Fibroblast of skin of right quadriceps (primary cell): ENCODE measurements at regions not wholly inside any gene's neighbourhood (a gene's known extent, or its start where the extent isn't known, plus 50 kb on each side); places are given as distances from the start of the nearest gene placed in this dataset.
A peak's percentile ranks its signal among the peaks of the same experiment; 100 is the strongest.

Source experiments
- DNase-seq: peaks from one replicate; pipeline ENCODE4 v3.0.0-alpha.2; 2013

- no peak for DNase-seq
These were observed 115.9 kb downstream of the INHBB start for GRCh38 chr2:120461546-120462537.

- DNase-seq: no peak
These were observed 117.6 kb downstream of the INHBB start for GRCh38 chr2:120463527-120463926.

GRCh38 chr2:120463996-120464395 lies 118.1 kb downstream of the INHBB start:
- DNase-seq: no peak

GRCh38 chr2:120464448-120464931 lies 118.6 kb downstream of the INHBB start:
- no peak for DNase-seq

- no peak for DNase-seq
These were observed 119.2 kb downstream of the INHBB start for GRCh38 chr2:120465012-120465700.

- DNase-seq: no peak
These were observed 119.7 kb downstream of the INHBB start for GRCh38 chr2:120465701-120465988.

- DNase-seq: no peak
These were observed 120.2 kb downstream of the INHBB start for GRCh38 chr2:120465989-120466703.

- DNase-seq: no peak
These were observed 120.7 kb downstream of the INHBB start for GRCh38 chr2:120466704-120467054.

- no peak for DNase-seq
These were observed 122.2 kb downstream of the INHBB start for GRCh38 chr2:120468136-120468535.

- no peak for DNase-seq
These were observed 123.5 kb downstream of the INHBB start for GRCh38 chr2:120469426-120469825.

GRCh38 chr2:120470041-120470965 lies 124.4 kb downstream of the INHBB start:
- peak; percentile 96 for DNase-seq

- DNase-seq: no peak
These were observed 125.2 kb downstream of the INHBB start for GRCh38 chr2:120471166-120471565.

GRCh38 chr2:120472031-120472430 lies 126.1 kb downstream of the INHBB start:
- DNase-seq: no peak

GRCh38 chr2:120472891-120473309 lies 127.0 kb downstream of the INHBB start:
- DNase-seq: no peak

GRCh38 chr2:120473522-120474271 lies 127.8 kb downstream of the INHBB start:
- no peak for DNase-seq

- no peak for DNase-seq
These were observed 128.6 kb downstream of the INHBB start for GRCh38 chr2:120474486-120474885.

- no peak for DNase-seq
These were observed 130.2 kb downstream of the INHBB start for GRCh38 chr2:120476141-120476540.

- DNase-seq: no peak
These were observed 131.3 kb downstream of the INHBB start for GRCh38 chr2:120477198-120477597.

GRCh38 chr2:120477831-120478481 lies 132.0 kb downstream of the INHBB start:
- DNase-seq: no peak

GRCh38 chr2:120480346-120480902 lies 134.5 kb downstream of the INHBB start:
- no peak for DNase-seq
